Trophoblast cell (in vitro differentiated cells and primary cell): ENCODE measurements at regions not wholly inside any gene's neighbourhood (a gene's known extent, or its start where the extent isn't known, plus 50 kb on each side); places are given as distances from the start of the nearest gene placed in this dataset.

Experiments
- DNase-seq, 2 donors: peaks; one replicate each; pipeline ENCODE4 v3.0.0-alpha.2; 2016
- H2AFZ ChIP-seq: 2 replicates; pipeline ENCODE4 v1.6.1; 2013; ENCODE audit warnings: low read length, moderate library complexity, mild to moderate bottlenecking; ENCODE audit not compliant: insufficient read depth, poor library complexity
- H2AK5ac ChIP-seq: 2 replicates; pipeline ENCODE4 v1.6.1; 2013; ENCODE audit warnings: mild to moderate bottlenecking, low read length
- H2BK120ac ChIP-seq: 2 replicates; pipeline ENCODE4 v1.6.1; 2013; ENCODE audit warnings: low read length, mild to moderate bottlenecking, moderate library complexity; ENCODE audit not compliant: insufficient read depth, poor library complexity
- H2BK12ac ChIP-seq: 2 replicates; pipeline ENCODE4 v1.6.1; 2013; ENCODE audit warnings: mild to moderate bottlenecking, low read length, moderate library complexity
- H2BK5ac ChIP-seq: 2 replicates; pipeline ENCODE4 v1.6.1; 2013; ENCODE audit warnings: low read length, low read depth, moderate library complexity, mild to moderate bottlenecking; ENCODE audit not compliant: poor library complexity
- H3K14ac ChIP-seq: 2 replicates; pipeline ENCODE4 v1.6.1; 2013; ENCODE audit warnings: mild to moderate bottlenecking, low read length
- H3K18ac ChIP-seq: 2 replicates; pipeline ENCODE4 v1.6.1; 2013; ENCODE audit warnings: mild to moderate bottlenecking, low read length
- H3K23ac ChIP-seq: 2 replicates; pipeline ENCODE4 v1.6.1; 2013; ENCODE audit warnings: low read length
- H3K27ac ChIP-seq: 2 replicates; pipeline ENCODE4 v1.5.1; 2013; ENCODE audit warnings: low read depth, mild to moderate bottlenecking, inconsistent platforms, low read length, moderate library complexity
- H3K27me3 ChIP-seq: 2 replicates; pipeline ENCODE4 v1.6.1; 2013; ENCODE audit warnings: inconsistent platforms, mild to moderate bottlenecking, low read length, moderate library complexity; ENCODE audit not compliant: insufficient read depth
- H3K36me3 ChIP-seq, 2 experiments: 1 replicate in 1 of 2; 2 replicates in 1 of 2; pipeline ENCODE4 v1.6.1; 2013; ENCODE audit warnings: low read length in 2 of 2, mild to moderate bottlenecking in 2 of 2, moderate library complexity in 1 of 2; ENCODE audit not compliant: insufficient read depth in 2 of 2, control insufficient read depth in 1 of 2
- H3K4ac ChIP-seq: 2 replicates; pipeline ENCODE4 v1.6.1; 2013; ENCODE audit warnings: low read depth, mild to moderate bottlenecking, low read length, moderate library complexity
- H3K4me1 ChIP-seq, 2 experiments: 1 replicate in 1 of 2; 2 replicates in 1 of 2; pipeline ENCODE4 v1.6.1; 2013; ENCODE audit warnings: low read length in 2 of 2, mild to moderate bottlenecking in 2 of 2, moderate library complexity in 1 of 2; ENCODE audit not compliant: insufficient read depth in 2 of 2, control insufficient read depth in 1 of 2
- H3K4me2 ChIP-seq: 2 replicates; pipeline ENCODE4 v1.6.1; 2013; ENCODE audit warnings: inconsistent platforms, mild to moderate bottlenecking, low read length, moderate library complexity
- H3K4me3 ChIP-seq: 2 replicates; pipeline ENCODE4 v1.5.1; 2013; ENCODE audit warnings: mild to moderate bottlenecking, low read depth, low read length, inconsistent platforms
- H3K79me1 ChIP-seq: one replicate; pipeline ENCODE4 v1.6.1; 2013; ENCODE audit warnings: low read length
- H3K79me2 ChIP-seq: 2 replicates; pipeline ENCODE4 v1.6.1; 2013; ENCODE audit warnings: low read length, mild to moderate bottlenecking; ENCODE audit not compliant: control insufficient read depth, insufficient read depth, poor library complexity
- H3K9ac ChIP-seq: 2 replicates; pipeline ENCODE4 v1.6.1; 2013; ENCODE audit warnings: mild to moderate bottlenecking, low read length
- H3K9me3 ChIP-seq: 2 replicates; pipeline ENCODE4 v1.6.1; 2013; ENCODE audit warnings: low read depth, mild to moderate bottlenecking, control low read depth, inconsistent platforms, low read length; ENCODE audit not compliant: insufficient read depth
- H4K12ac ChIP-seq: 2 replicates; pipeline ENCODE4 v1.6.1; 2013; ENCODE audit warnings: low read depth, mild to moderate bottlenecking, low read length, moderate library complexity
- H4K8ac ChIP-seq: 2 replicates; pipeline ENCODE4 v1.6.1; 2013; ENCODE audit warnings: low read depth, mild to moderate bottlenecking, low read length, moderate library complexity
- H4K91ac ChIP-seq: one replicate; pipeline ENCODE4 v1.6.1; 2013; ENCODE audit warnings: low read depth, mild to moderate bottlenecking, low read length, moderate library complexity
- WGBS: extraction: QIAGEN DNeasy Blood & Tissue Kit; methylation state at CpG from one replicate; pipeline ENCODE4 v1.1.7; 2013; ENCODE audit warnings: missing lambda C conversion rate; ENCODE audit not compliant: insufficient read length, insufficient coverage; ENCODE audit errors: extremely low coverage; 5-methylcytosine and 5-hydroxymethylcytosine counted together

- Histone ChIP-seq H2AK5ac (no peak overlapping the region), H3K9me3 (no peaks in the 10 kb centered on the region), H3K79me2 (no peaks in the 10 kb centered on the region), H3K23ac (no peak overlapping the region), H3K9ac (no peak overlapping the region), H2BK5ac (no peak overlapping the region), H2AFZ (no peak overlapping the region), H3K4me1 (no peaks in the 10 kb centered on the region), H3K18ac (no peak overlapping the region), H3K36me3 (no peaks in the 10 kb centered on the region), H3K27ac (no peak overlapping the region), H3K14ac (no peak overlapping the region), H4K8ac (no peak overlapping the region), H3K79me1 (no peaks in the 10 kb centered on the region), H3K4me3 (no peak overlapping the region), H2BK120ac (no peak overlapping the region), H3K4me2 (no peak overlapping the region), H2BK12ac (no peak overlapping the region), H4K91ac (no peak overlapping the region), H3K27me3 (no peaks in the 10 kb centered on the region), H3K4ac (no peak overlapping the region), H4K12ac (no peak overlapping the region)
- DNase-seq: no peak
- no CpG with 5 or more reads among the region's 2 CpGs for WGBS
Observed at GRCh38 chr9:1528456-1528855, 478.3 kb downstream of the DMRT2 start.

DNA sequence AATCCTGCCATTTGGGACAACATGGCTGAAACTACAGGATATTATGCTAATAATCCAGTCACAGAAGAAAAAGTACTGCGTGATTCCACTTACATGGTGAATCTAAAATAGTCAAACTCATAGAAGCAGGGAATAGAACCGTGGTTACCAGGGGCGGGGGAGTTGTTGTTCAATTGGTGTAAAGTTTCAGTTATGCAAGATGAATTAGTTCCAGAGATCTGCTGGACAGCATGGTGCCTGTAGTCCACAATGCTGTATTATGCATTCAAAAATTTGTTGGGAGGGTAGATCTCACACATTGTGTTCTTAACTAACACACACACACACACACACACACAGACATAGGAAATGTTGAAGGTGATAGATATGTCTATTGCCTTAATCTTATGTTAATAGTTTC, 480.5 kb downstream of the DMRT2 start:
- H3K4me3 ChIP-seq: no peak overlapping the region
- H4K8ac ChIP-seq: no peak overlapping the region
- H3K9me3 ChIP-seq: no peaks in the 10 kb centered on the region
- no peak overlapping the region for H4K12ac ChIP-seq
- H4K91ac ChIP-seq: no peak overlapping the region
- no peak overlapping the region for H2BK120ac ChIP-seq
- H3K27me3 ChIP-seq: no peaks in the 10 kb centered on the region
- no peak overlapping the region for H2AFZ ChIP-seq
- no peak overlapping the region for H3K14ac ChIP-seq
- no peaks in the 10 kb centered on the region for H3K36me3 ChIP-seq
- no peak overlapping the region for H3K23ac ChIP-seq
- H3K79me1 ChIP-seq: no peaks in the 10 kb centered on the region
- no peak overlapping the region for H3K4me2 ChIP-seq
- no peak overlapping the region for H2BK12ac ChIP-seq
- DNase-seq: no peak
- H3K9ac ChIP-seq: no peak overlapping the region
- H2BK5ac ChIP-seq: no peak overlapping the region
- no peak overlapping the region for H3K4ac ChIP-seq
- WGBS: no CpG with 5 or more reads among the region's 3 CpGs
- H3K18ac ChIP-seq: no peak overlapping the region
- no peaks in the 10 kb centered on the region for H3K4me1 ChIP-seq
- H2AK5ac ChIP-seq: no peak overlapping the region
- no peaks in the 10 kb centered on the region for H3K79me2 ChIP-seq
- H3K27ac ChIP-seq: no peak overlapping the region

GRCh38 chr9:1531424-1531823, 481.3 kb downstream of the DMRT2 start:
- H3K4me2 ChIP-seq: no peak overlapping the region
- H2AK5ac ChIP-seq: no peak overlapping the region
- H3K23ac ChIP-seq: no peak overlapping the region
- no peak overlapping the region for H3K18ac ChIP-seq
- no peak overlapping the region for H4K12ac ChIP-seq
- H2AFZ ChIP-seq: no peak overlapping the region
- H3K27ac ChIP-seq: no peak overlapping the region
- WGBS: no CpG with 5 or more reads among the region's 1 CpG
- H3K14ac ChIP-seq: no peak overlapping the region
- H3K27me3 ChIP-seq: no peaks in the 10 kb centered on the region
- no peaks in the 10 kb centered on the region for H3K9me3 ChIP-seq
- no peaks in the 10 kb centered on the region for H3K36me3 ChIP-seq
- H3K9ac ChIP-seq: no peak overlapping the region
- no peak overlapping the region for H3K4ac ChIP-seq
- no peak overlapping the region for H2BK120ac ChIP-seq
- no peak for DNase-seq
- H4K91ac ChIP-seq: no peak overlapping the region
- H3K79me1 ChIP-seq: no peaks in the 10 kb centered on the region
- no peaks in the 10 kb centered on the region for H3K79me2 ChIP-seq
- no peak overlapping the region for H2BK12ac ChIP-seq
- H3K4me1 ChIP-seq: no peaks in the 10 kb centered on the region
- H2BK5ac ChIP-seq: no peak overlapping the region
- H3K4me3 ChIP-seq: no peak overlapping the region
- no peak overlapping the region for H4K8ac ChIP-seq

DNA sequence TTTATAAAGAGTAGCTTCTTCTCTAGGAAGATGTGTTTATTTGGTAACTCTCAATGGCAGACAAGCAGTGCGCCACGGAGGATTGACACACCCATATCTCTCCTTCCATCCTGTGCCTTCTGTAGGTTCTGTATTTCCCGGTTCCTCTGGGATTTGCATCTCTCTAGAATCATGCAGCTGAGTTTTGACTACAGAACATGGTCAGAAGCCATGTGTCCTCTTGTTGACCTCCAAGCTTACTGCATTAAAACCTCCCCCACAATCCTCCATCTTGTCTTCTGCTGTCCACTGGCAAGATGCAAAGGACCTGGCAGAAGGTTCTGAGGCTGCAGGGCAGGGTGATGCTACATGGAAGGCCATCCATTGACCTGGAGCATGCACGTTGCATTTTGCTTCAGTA, 482.0 kb downstream of the DMRT2 start:
- Histone ChIP-seq H4K12ac (no peak overlapping the region), H3K4me1 (no peaks in the 10 kb centered on the region), H3K4ac (no peak overlapping the region), H2AK5ac (no peak overlapping the region), H3K18ac (no peak overlapping the region), H3K27me3 (no peaks in the 10 kb centered on the region), H2BK5ac (no peak overlapping the region), H4K91ac (no peak overlapping the region), H3K9me3 (no peaks in the 10 kb centered on the region), H3K4me3 (no peak overlapping the region), H3K27ac (no peak overlapping the region), H2BK120ac (no peak overlapping the region), H3K36me3 (no peaks in the 10 kb centered on the region), H3K14ac (no peak overlapping the region), H3K79me1 (no peaks in the 10 kb centered on the region), H2AFZ (no peak overlapping the region), H2BK12ac (no peak overlapping the region), H3K79me2 (no peaks in the 10 kb centered on the region), H3K23ac (no peak overlapping the region), H3K4me2 (no peak overlapping the region), H3K9ac (no peak overlapping the region), H4K8ac (no peak overlapping the region)
- WGBS: no CpG with 5 or more reads among the region's 4 CpGs
- no peak for DNase-seq
